ENCODE measurements at regions not wholly inside any gene's neighbourhood (a gene's known extent, or its start where the extent isn't known, plus 50 kb on each side); places are given as distances from the start of the nearest gene placed in this dataset.

DNA sequence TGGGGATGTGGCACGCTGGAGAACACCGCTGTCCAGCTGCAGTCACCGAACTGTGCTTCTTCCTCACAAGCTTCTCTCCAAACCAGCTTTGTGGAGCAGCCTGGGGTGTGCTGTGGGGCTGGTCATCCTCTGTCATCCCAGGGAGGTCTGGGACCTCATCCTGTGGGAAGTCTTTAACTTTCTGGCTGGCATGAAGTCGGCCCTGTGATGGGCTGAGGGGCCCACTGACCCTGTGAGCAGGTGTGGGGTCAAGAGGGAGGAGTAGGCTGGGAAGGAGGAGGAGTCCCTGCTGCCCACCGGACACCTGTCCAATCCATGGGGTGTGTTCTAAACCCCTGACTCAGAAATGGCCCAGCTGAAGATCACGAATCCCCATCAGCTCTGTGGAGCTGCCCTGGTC lies 136.2 kb upstream of the SHH start:
- TF ChIP-seq GATA3 (IDR thresholded peaks at IDR 0.05; ENCODE audit: low read depth, low read length) (no peak), GATA2 (IDR thresholded peaks at IDR 0.05; ENCODE audit: low read depth, low read length) (no peak)

Data from SH-SY5Y (cell line).